Upper lobe of left lung (tissue), 6 donors: ENCODE measurements at regions not wholly inside any gene's neighbourhood (a gene's known extent, or its start where the extent isn't known, plus 50 kb on each side); places are given as distances from the start of the nearest gene placed in this dataset.

Experiments used
- ATAC-seq, 2 donors: fragments of 200-7000 bp; cut with Tn5 transposase; one replicate each; pipeline ENCODE4 v1.9.1; 2022; ENCODE audit warnings: mild to moderate bottlenecking in 2 of 2, moderate library complexity in 2 of 2; ENCODE audit not compliant: low FRiP score in 2 of 2
- DNase-seq, 2 donors: peaks; one replicate each; pipeline ENCODE4 v3.0.0-alpha.2; 2019 to 2020
- H3K27ac ChIP-seq, 4 donors: fragments of 200-600 bp; sonication (generic); one replicate each; pipeline ENCODE4 v1.5.1; 2016 to 2019
- H3K27me3 ChIP-seq, 4 donors: fragments of 200-600 bp; sonication (generic); one replicate each; pipeline ENCODE4 v1.5.1; 2017 to 2019
- H3K36me3 ChIP-seq, 4 donors: fragments of 200-600 bp; sonication (generic); one replicate each; pipeline ENCODE4 v1.5.1; 2016 to 2019
- H3K4me1 ChIP-seq, 4 donors: fragments of 200-600 bp; sonication (generic); one replicate each; pipeline ENCODE4 v1.5.1; 2018 to 2019
- H3K4me3 ChIP-seq, 4 donors: fragments of 200-600 bp; sonication (generic); one replicate each; pipeline ENCODE4 v1.5.1; 2017 to 2019; ENCODE audit warnings: mild to moderate bottlenecking in 2 of 4, moderate library complexity in 1 of 4
- H3K9me3 ChIP-seq, 4 donors: fragments of 200-600 bp; sonication (generic); one replicate each; pipeline ENCODE4 v1.5.1; 2018 to 2019
- EP300 ChIP-seq, 4 donors: sonication (generic); formaldehyde crosslinking; IDR thresholded peaks; one replicate each; pipeline ENCODE4 v1.5.1; 2017; ENCODE audit warnings: antibody characterized with exemption in 4 of 4, control low read depth in 2 of 4
- POLR2A ChIP-seq, 4 donors: fragments of 450-650 bp; IDR thresholded peaks; one replicate each; pipeline ENCODE4 v1.5.1; 2016 to 2017; ENCODE audit warnings: antibody characterized with exemption in 4 of 4, mild to moderate bottlenecking in 2 of 4
- POLR2AphosphoS5 ChIP-seq, 2 donors: sonication (generic); formaldehyde crosslinking; IDR thresholded peaks; one replicate each; pipeline ENCODE4 v1.5.1; 2017; ENCODE audit warnings: antibody characterized with exemption in 2 of 2
- WGBS, 2 donors: methylation state at CpG; one replicate each; pipeline ENCODE4 v1.1.5; 2017 to 2018; 5-methylcytosine and 5-hydroxymethylcytosine counted together
- TF ChIP-seq, protein P1 (sequence below), 6 experiments: fragments of 450-650 bp in 4 of 6; fragments of 200-600 bp in 2 of 6; sonication (generic) in 2 of 6; IDR thresholded peaks; one replicate each; pipeline ENCODE4 v1.5.1; 2016 to 2019; ENCODE audit warnings: antibody characterized with exemption in 6 of 6
- donor health status: DM: no; HTN: no; CAD: no; lungs with moderate emphysema.
- donor health status: DM: no; HTN: yes; CAD: no; lungs with severe emphysema.

DNA sequence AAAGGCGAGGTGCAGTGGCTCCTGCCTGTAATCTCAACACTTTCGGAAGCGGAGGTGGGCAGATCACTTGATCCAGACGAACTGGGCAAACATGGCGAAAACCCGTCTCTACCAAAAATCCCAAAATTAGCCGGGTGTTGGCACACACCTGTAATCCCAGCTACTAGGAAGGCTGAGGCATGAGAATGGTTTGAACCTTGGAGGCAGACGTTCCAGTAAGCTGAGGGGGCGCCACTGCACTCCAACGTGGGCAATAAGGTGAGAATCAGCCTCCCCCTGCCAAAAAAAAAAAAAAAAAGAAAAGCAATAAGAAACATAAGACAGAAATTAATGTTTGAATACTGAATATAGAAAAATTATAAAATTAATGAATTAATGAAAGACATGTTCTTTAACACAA is 928.7 kb downstream of the LRFN5 start:
- 86 to 92% methylated on average over 10 of the region's 10 CpGs for WGBS, 2 donors
- TF ChIP-seq POLR2A (IDR thresholded peaks at IDR 0.05) (no peak), EP300 (IDR thresholded peaks at IDR 0.05) (no peak), POLR2AphosphoS5 (IDR thresholded peaks at IDR 0.05) (no peak)
- TF ChIP-seq, protein P1, sequence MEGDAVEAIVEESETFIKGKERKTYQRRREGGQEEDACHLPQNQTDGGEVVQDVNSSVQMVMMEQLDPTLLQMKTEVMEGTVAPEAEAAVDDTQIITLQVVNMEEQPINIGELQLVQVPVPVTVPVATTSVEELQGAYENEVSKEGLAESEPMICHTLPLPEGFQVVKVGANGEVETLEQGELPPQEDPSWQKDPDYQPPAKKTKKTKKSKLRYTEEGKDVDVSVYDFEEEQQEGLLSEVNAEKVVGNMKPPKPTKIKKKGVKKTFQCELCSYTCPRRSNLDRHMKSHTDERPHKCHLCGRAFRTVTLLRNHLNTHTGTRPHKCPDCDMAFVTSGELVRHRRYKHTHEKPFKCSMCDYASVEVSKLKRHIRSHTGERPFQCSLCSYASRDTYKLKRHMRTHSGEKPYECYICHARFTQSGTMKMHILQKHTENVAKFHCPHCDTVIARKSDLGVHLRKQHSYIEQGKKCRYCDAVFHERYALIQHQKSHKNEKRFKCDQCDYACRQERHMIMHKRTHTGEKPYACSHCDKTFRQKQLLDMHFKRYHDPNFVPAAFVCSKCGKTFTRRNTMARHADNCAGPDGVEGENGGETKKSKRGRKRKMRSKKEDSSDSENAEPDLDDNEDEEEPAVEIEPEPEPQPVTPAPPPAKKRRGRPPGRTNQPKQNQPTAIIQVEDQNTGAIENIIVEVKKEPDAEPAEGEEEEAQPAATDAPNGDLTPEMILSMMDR (IDR thresholded peaks at IDR 0.05): no peak
- ATAC-seq: no peak
- Histone ChIP-seq H3K36me3 (no peaks in the 10 kb centered on the region), H3K4me3 (no peak overlapping the region), H3K27me3 (no peaks in the 10 kb centered on the region), H3K9me3 (no peaks in the 10 kb centered on the region), H3K27ac (no peak overlapping the region), H3K4me1 (no peaks in the 10 kb centered on the region)
- no peak for DNase-seq

DNA sequence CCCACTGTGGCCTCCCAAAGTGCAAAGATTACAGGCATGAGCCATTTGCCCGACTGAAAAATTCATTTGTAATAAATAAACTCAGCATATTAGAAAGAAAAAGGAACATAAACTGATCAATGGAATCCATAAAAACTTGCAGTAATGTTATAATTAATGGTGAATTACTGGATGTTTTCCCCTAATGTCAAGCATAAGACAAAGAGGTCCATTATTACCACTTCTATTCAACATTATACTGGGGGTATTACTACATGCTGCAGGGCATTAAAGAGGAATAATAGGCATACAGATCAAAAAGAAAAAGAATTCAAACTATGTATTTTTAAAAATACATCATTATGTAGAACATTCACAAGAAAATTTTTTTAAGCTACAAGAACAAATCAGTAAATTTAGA is 926.8 kb downstream of the LRFN5 start:
- 74 to 76% methylated on average over 1 of the region's 1 CpG for WGBS, 2 donors
- Histone ChIP-seq H3K4me3 (no peak overlapping the region), H3K27ac (no peak overlapping the region), H3K4me1 (no peaks in the 10 kb centered on the region), H3K27me3 (no peaks in the 10 kb centered on the region), H3K36me3 (no peaks in the 10 kb centered on the region), H3K9me3 (no peaks in the 10 kb centered on the region)
- no peak for TF ChIP-seq EP300 (IDR thresholded peaks at IDR 0.05)
- no peak for TF ChIP-seq POLR2AphosphoS5 (IDR thresholded peaks at IDR 0.05)
- no peak for TF ChIP-seq POLR2A (IDR thresholded peaks at IDR 0.05)
- TF ChIP-seq, protein P1 (IDR thresholded peaks at IDR 0.05): no peak
- ATAC-seq (no peak), DNase-seq (no peak)

DNA sequence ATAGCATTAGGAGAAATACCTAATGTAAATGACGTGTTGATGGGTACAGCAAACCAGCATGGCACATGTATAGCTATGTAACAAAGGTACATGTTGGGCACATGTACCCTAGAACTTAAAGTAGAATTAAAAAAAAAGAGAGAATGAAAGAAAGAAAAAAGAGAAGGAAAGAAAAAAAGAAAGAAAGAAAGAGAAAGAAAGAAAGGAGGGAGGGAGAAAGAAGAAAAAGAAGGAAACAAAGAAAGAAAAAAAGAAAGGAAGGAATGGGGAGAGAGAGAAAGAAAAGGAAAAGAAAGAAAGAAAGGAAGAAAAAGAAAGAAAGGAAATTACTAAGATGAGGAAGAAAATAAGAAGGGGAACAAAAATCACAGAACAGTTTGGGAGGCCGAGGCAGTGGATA is 925.5 kb downstream of the LRFN5 start:
- WGBS, 2 donors: 90 to 100% methylated on average over 2 of the region's 2 CpGs
- Histone ChIP-seq H3K4me1 (no peaks in the 10 kb centered on the region), H3K27ac (no peak overlapping the region), H3K36me3 (no peaks in the 10 kb centered on the region), H3K27me3 (no peaks in the 10 kb centered on the region), H3K9me3 (no peaks in the 10 kb centered on the region), H3K4me3 (no peak overlapping the region)
- no peak for ATAC-seq
- TF ChIP-seq, protein P1 (IDR thresholded peaks at IDR 0.05): no peak
- no peak for TF ChIP-seq EP300 (IDR thresholded peaks at IDR 0.05)
- no peak for TF ChIP-seq POLR2AphosphoS5 (IDR thresholded peaks at IDR 0.05)
- no peak for TF ChIP-seq POLR2A (IDR thresholded peaks at IDR 0.05)
- no peak for DNase-seq

DNA sequence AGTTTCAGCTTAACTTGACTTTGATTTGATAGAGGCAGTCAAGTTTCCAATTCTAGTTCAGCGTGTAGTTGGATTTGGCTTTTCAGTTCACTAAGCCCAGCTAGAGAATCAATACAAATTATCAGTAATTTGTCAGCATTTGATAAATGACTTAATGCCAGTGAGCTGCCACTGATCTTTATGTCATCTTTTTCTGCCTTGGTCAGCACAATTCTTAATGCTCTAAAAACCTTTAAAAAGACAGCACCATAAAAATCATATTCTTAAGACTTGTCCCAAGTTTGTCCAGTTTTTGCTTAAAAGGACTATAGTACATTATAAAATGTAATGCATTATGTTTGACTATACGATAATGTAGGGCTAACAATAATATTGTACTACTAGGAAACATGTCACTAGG is 920.5 kb downstream of the LRFN5 start:
- Histone ChIP-seq H3K27ac (no peak overlapping the region), H3K27me3 (no peaks in the 10 kb centered on the region), H3K4me1 (no peaks in the 10 kb centered on the region), H3K4me3 (no peak overlapping the region), H3K36me3 (no peaks in the 10 kb centered on the region), H3K9me3 (no peaks in the 10 kb centered on the region)
- 85 to 88% methylated on average over 2 of the region's 2 CpGs for WGBS, 2 donors
- TF ChIP-seq EP300 (IDR thresholded peaks at IDR 0.05) (no peak), POLR2AphosphoS5 (IDR thresholded peaks at IDR 0.05) (no peak), POLR2A (IDR thresholded peaks at IDR 0.05) (no peak)
- TF ChIP-seq, protein P1 (IDR thresholded peaks at IDR 0.05): no peak
- no peak for DNase-seq
- ATAC-seq: no peak

DNA sequence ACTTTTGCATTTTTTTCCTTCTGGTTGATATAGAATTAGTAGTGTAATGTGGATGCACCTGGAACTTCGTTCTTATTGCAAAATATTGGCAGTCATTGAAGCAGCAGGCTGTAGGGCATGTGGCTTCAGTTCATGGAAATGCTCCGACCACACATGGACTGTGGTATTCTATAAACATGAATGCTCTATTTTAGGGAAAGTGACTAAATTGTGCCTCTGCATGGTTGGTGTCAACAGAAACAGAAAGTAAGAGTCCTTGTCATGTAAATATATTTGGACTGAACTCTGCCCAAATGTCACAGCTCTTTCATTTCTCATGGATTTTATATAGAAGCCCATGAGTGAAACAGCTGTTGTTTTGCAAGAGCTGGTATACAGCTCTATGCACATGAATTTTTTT is 917.0 kb downstream of the LRFN5 start:
- WGBS, 2 donors: 31 to 44% methylated on average over 2 of the region's 2 CpGs
- Histone ChIP-seq H3K9me3 (no peaks in the 10 kb centered on the region), H3K27me3 (no peaks in the 10 kb centered on the region), H3K36me3 (no peaks in the 10 kb centered on the region), H3K4me3 (no peak overlapping the region), H3K27ac (no peak overlapping the region), H3K4me1 (no peaks in the 10 kb centered on the region)
- DNase-seq (no peak), ATAC-seq (no peak)
- TF ChIP-seq POLR2AphosphoS5 (IDR thresholded peaks at IDR 0.05): no peak
- no peak for TF ChIP-seq EP300 (IDR thresholded peaks at IDR 0.05)
- TF ChIP-seq, protein P1 (IDR thresholded peaks at IDR 0.05): no peak
- no peak for TF ChIP-seq POLR2A (IDR thresholded peaks at IDR 0.05)
